ENCODE measurements at regions not wholly inside any gene's neighbourhood (a gene's known extent, or its start where the extent isn't known, plus 50 kb on each side); places are given as distances from the start of the nearest gene placed in this dataset.

GRCh38 chr13:30004204-30004603 lies 153.8 kb upstream of the UBL3 start:
- TF ChIP-seq CTCF (IDR thresholded peaks at IDR 0.05 in 2 of 3, conservative IDR thresholded peaks at IDR 0.05 in 1 of 3; ENCODE audit: insufficient read depth in 2 of 3, low read depth in 1 of 3, low read length in 3 of 3) = no peak
- no peak for TF ChIP-seq MCM3 (IDR thresholded peaks at IDR 0.05)
- TF ChIP-seq ZNF316 (IDR thresholded peaks at IDR 0.05) = no peak
- no peak for TF ChIP-seq ZNF639 (CRISPR knock-in tag; conservative IDR thresholded peaks at IDR 0.05 in 1 of 2, IDR thresholded peaks at IDR 0.05 in 1 of 2)
- TF ChIP-seq PHF8 (IDR thresholded peaks at IDR 0.05; ENCODE audit: borderline replicate concordance, low read length) = no peak
- no peak for TF ChIP-seq L3MBTL2 (IDR thresholded peaks at IDR 0.05)
- TF ChIP-seq ZNF511 (CRISPR knock-in tag; IDR thresholded peaks at IDR 0.05) = no peak
- TF ChIP-seq RAD21 (CRISPR knock-in tag; conservative IDR thresholded peaks at IDR 0.05 in 1 of 2, IDR thresholded peaks at IDR 0.05 in 1 of 2) = no peak
- no peak for TF ChIP-seq HNRNPL (IDR thresholded peaks at IDR 0.05; ENCODE audit: low read depth, low read length)
- TF ChIP-seq E2F5 (CRISPR knock-in tag; IDR thresholded peaks at IDR 0.05) = no peak
- TF ChIP-seq, protein P1, sequence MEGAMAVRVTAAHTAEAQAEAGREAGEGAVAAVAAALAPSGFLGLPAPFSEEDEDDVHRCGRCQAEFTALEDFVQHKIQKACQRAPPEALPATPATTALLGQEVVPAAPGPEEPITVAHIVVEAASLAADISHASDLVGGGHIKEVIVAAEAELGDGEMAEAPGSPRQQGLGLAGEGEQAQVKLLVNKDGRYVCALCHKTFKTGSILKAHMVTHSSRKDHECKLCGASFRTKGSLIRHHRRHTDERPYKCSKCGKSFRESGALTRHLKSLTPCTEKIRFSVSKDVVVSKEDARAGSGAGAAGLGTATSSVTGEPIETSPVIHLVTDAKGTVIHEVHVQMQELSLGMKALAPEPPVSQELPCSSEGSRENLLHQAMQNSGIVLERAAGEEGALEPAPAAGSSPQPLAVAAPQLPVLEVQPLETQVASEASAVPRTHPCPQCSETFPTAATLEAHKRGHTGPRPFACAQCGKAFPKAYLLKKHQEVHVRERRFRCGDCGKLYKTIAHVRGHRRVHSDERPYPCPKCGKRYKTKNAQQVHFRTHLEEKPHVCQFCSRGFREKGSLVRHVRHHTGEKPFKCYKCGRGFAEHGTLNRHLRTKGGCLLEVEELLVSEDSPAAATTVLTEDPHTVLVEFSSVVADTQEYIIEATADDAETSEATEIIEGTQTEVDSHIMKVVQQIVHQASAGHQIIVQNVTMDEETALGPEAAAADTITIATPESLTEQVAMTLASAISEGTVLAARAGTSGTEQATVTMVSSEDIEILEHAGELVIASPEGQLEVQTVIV (CRISPR knock-in tag; IDR thresholded peaks at IDR 0.05; ENCODE audit: borderline replicate concordance) = no peak
- TF ChIP-seq SMARCB1 (IDR thresholded peaks at IDR 0.05; ENCODE audit: insufficient read length, low read depth) = no peak
